ENCODE measurements at regions not wholly inside any gene's neighbourhood (a gene's known extent, or its start where the extent isn't known, plus 50 kb on each side); places are given as distances from the start of the nearest gene placed in this dataset.

DNA sequence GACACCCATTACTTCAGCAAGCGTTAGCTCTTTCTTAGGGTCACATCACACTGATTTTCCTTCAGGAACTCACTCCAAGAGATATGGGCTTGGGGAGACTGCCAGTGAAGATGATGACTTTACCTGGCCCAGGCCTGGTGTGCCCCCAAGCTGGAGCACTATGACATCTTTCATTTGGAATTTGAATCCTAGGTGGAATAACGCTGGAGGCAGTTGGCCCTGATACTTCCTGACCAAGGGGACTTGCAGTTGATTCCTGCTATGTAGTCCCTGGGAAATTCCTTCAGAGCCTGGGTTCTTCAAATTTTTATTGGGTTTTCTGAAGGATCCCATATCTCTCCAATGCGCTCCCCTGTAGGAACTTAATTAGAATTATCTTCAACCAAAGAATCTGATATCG, 114.9 kb upstream of the GUCA2B start (continued):
- TF ChIP-seq, protein P1, sequence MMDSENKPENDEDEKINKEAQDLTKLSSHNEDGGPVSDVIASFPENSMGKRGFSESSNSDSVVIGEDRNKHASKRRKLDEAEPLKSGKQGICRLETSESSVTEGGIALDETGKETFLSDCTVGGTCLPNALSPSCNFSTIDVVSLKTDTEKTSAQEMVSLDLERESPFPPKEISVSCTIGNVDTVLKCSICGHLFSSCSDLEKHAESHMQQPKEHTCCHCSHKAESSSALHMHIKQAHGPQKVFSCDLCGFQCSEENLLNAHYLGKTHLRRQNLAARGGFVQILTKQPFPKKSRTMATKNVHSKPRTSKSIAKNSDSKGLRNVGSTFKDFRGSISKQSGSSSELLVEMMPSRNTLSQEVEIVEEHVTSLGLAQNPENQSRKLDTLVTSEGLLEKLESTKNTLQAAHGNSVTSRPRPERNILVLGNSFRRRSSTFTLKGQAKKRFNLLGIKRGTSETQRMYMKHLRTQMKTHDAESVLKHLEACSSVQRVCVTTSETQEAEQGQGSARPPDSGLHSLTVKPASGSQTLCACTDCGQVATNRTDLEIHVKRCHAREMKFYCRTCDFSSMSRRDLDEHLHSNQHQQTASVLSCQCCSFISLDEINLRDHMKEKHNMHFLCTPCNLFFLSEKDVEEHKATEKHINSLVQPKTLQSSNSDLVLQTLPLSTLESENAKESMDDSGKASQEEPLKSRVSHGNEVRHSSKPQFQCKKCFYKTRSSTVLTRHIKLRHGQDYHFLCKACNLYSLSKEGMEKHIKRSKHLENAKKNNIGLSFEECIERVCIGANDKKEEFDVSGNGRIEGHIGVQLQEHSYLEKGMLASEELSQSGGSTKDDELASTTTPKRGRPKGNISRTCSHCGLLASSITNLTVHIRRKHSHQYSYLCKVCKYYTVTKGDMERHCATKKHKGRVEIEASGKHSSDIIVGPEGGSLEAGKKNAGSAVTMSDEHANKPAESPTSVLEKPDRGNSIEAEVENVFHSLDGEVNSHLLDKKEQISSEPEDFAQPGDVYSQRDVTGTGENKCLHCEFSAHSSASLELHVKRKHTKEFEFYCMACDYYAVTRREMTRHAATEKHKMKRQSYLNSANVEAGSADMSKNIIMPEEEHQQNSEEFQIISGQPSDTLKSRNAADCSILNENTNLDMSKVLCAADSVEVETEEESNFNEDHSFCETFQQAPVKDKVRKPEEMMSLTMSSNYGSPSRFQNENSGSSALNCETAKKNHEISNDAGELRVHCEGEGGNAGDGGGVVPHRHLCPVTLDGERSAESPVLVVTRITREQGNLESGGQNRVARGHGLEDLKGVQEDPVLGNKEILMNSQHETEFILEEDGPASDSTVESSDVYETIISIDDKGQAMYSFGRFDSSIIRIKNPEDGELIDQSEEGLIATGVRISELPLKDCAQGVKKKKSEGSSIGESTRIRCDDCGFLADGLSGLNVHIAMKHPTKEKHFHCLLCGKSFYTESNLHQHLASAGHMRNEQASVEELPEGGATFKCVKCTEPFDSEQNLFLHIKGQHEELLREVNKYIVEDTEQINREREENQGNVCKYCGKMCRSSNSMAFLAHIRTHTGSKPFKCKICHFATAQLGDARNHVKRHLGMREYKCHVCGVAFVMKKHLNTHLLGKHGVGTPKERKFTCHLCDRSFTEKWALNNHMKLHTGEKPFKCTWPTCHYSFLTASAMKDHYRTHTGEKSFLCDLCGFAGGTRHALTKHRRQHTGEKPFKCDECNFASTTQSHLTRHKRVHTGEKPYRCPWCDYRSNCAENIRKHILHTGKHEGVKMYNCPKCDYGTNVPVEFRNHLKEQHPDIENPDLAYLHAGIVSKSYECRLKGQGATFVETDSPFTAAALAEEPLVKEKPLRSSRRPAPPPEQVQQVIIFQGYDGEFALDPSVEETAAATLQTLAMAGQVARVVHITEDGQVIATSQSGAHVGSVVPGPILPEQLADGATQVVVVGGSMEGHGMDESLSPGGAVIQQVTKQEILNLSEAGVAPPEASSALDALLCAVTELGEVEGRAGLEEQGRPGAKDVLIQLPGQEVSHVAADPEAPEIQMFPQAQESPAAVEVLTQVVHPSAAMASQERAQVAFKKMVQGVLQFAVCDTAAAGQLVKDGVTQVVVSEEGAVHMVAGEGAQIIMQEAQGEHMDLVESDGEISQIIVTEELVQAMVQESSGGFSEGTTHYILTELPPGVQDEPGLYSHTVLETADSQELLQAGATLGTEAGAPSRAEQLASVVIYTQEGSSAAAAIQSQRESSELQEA (IDR thresholded peaks at IDR 0.05; ENCODE audit: low read depth) = no peak
- TF ChIP-seq ZNF764 (CRISPR knock-in tag; IDR thresholded peaks at IDR 0.05; ENCODE audit: low read depth) = no peak
- TF ChIP-seq FOXA1 (IDR thresholded peaks at IDR 0.05; ENCODE audit: borderline replicate concordance) = no peak
- TF ChIP-seq SIN3B (IDR thresholded peaks at IDR 0.05; ENCODE audit: low read depth) = no peak
- TF ChIP-seq HDAC8 (tag; IDR thresholded peaks at IDR 0.05) = no peak
- TF ChIP-seq EHMT2 (IDR thresholded peaks at IDR 0.05) = no peak
- no peak for TF ChIP-seq ZNF644 (tag; IDR thresholded peaks at IDR 0.05; ENCODE audit: low read depth)
- TF ChIP-seq, protein P2, sequence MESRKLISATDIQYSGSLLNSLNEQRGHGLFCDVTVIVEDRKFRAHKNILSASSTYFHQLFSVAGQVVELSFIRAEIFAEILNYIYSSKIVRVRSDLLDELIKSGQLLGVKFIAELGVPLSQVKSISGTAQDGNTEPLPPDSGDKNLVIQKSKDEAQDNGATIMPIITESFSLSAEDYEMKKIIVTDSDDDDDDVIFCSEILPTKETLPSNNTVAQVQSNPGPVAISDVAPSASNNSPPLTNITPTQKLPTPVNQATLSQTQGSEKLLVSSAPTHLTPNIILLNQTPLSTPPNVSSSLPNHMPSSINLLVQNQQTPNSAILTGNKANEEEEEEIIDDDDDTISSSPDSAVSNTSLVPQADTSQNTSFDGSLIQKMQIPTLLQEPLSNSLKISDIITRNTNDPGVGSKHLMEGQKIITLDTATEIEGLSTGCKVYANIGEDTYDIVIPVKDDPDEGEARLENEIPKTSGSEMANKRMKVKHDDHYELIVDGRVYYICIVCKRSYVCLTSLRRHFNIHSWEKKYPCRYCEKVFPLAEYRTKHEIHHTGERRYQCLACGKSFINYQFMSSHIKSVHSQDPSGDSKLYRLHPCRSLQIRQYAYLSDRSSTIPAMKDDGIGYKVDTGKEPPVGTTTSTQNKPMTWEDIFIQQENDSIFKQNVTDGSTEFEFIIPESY (CRISPR knock-in tag; IDR thresholded peaks at IDR 0.05) = no peak
- TF ChIP-seq, protein P3, sequence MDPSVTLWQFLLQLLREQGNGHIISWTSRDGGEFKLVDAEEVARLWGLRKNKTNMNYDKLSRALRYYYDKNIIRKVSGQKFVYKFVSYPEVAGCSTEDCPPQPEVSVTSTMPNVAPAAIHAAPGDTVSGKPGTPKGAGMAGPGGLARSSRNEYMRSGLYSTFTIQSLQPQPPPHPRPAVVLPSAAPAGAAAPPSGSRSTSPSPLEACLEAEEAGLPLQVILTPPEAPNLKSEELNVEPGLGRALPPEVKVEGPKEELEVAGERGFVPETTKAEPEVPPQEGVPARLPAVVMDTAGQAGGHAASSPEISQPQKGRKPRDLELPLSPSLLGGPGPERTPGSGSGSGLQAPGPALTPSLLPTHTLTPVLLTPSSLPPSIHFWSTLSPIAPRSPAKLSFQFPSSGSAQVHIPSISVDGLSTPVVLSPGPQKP (CRISPR knock-in tag; IDR thresholded peaks at IDR 0.05) = no peak
- no peak for TF ChIP-seq DPF2 (IDR thresholded peaks at IDR 0.05)
- TF ChIP-seq, protein P4, sequence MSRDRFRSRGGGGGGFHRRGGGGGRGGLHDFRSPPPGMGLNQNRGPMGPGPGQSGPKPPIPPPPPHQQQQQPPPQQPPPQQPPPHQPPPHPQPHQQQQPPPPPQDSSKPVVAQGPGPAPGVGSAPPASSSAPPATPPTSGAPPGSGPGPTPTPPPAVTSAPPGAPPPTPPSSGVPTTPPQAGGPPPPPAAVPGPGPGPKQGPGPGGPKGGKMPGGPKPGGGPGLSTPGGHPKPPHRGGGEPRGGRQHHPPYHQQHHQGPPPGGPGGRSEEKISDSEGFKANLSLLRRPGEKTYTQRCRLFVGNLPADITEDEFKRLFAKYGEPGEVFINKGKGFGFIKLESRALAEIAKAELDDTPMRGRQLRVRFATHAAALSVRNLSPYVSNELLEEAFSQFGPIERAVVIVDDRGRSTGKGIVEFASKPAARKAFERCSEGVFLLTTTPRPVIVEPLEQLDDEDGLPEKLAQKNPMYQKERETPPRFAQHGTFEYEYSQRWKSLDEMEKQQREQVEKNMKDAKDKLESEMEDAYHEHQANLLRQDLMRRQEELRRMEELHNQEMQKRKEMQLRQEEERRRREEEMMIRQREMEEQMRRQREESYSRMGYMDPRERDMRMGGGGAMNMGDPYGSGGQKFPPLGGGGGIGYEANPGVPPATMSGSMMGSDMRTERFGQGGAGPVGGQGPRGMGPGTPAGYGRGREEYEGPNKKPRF (IDR thresholded peaks at IDR 0.05; ENCODE audit: low read depth, low read length) = no peak
